ENCODE measurements at regions not wholly inside any gene's neighbourhood (a gene's known extent, or its start where the extent isn't known, plus 50 kb on each side); places are given as distances from the start of the nearest gene placed in this dataset.

DNA sequence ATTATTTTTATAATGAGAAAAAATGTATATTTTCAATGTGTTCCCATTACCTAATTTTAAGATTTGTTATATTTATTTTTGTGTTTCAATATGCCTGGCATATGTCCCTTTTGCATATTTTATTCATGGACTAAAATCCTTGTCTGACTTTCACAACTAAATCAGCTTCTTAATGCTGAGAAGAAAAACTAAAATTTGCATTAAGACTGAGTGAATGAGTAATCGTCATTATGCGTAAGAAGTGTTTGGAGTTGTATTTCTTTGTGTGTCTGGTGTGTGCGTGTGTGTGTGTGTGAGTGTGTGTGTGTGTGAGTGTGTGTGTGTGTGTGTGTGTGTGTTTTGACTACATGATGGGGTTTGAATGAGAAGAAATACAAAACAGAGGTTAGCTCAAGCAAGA is 201.7 kb upstream of the SP8 start:
- TF ChIP-seq, protein P1, sequence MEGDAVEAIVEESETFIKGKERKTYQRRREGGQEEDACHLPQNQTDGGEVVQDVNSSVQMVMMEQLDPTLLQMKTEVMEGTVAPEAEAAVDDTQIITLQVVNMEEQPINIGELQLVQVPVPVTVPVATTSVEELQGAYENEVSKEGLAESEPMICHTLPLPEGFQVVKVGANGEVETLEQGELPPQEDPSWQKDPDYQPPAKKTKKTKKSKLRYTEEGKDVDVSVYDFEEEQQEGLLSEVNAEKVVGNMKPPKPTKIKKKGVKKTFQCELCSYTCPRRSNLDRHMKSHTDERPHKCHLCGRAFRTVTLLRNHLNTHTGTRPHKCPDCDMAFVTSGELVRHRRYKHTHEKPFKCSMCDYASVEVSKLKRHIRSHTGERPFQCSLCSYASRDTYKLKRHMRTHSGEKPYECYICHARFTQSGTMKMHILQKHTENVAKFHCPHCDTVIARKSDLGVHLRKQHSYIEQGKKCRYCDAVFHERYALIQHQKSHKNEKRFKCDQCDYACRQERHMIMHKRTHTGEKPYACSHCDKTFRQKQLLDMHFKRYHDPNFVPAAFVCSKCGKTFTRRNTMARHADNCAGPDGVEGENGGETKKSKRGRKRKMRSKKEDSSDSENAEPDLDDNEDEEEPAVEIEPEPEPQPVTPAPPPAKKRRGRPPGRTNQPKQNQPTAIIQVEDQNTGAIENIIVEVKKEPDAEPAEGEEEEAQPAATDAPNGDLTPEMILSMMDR (IDR thresholded peaks at IDR 0.05), result no peak
- TF ChIP-seq POLR2A (IDR thresholded peaks at IDR 0.05), result no peak
